Stimulated activated CD8-positive, alpha-beta memory T cell treated with anti-CD3 and anti-CD28 coated beads, Interleukin-4, amount 100 ng/mL, for 4 hours (primary cell): ENCODE measurements at regions not wholly inside any gene's neighbourhood (a gene's known extent, or its start where the extent isn't known, plus 50 kb on each side); places are given as distances from the start of the nearest gene placed in this dataset.
A peak's percentile ranks its signal among the peaks of the same experiment; 100 is the strongest.

Experiments used
- DNase-seq, 2 donors: peaks; one replicate each; pipeline ENCODE4 v3.0.0-alpha.2; 2020; ENCODE audit warnings: low read depth in 2 of 2, low spot score in 1 of 2

GRCh38 chr9:36763778-36764177, 191.1 kb downstream of the MELK start:
- DNase-seq: no peak

- no peak for DNase-seq
Observed at GRCh38 chr9:36764364-36765076, 191.8 kb downstream of the MELK start.

GRCh38 chr9:36765077-36765390, 192.3 kb downstream of the MELK start:
- no peak for DNase-seq

GRCh38 chr9:36765468-36766341, 193.0 kb downstream of the MELK start:
- DNase-seq: peak; percentile 74 to 75

- DNase-seq: no peak
Observed at GRCh38 chr9:36768677-36769076, 196.0 kb downstream of the MELK start.

GRCh38 chr9:36770025-36770424, 197.3 kb downstream of the MELK start:
- no peak for DNase-seq

- DNase-seq: no peak
Observed at GRCh38 chr9:36772449-36773403, 200.0 kb downstream of the MELK start.

GRCh38 chr9:36778682-36779081, 206.0 kb downstream of the MELK start:
- no peak for DNase-seq

- DNase-seq: no peak
Observed at GRCh38 chr9:36779582-36779981, 206.9 kb downstream of the MELK start.

- DNase-seq: no peak
Observed at GRCh38 chr9:36780186-36780585, 207.5 kb downstream of the MELK start.

GRCh38 chr9:36781533-36781932, 208.8 kb downstream of the MELK start:
- DNase-seq: no peak
